Cardiac muscle cell (in vitro differentiated cells and primary cell): ENCODE measurements at regions not wholly inside any gene's neighbourhood (a gene's known extent, or its start where the extent isn't known, plus 50 kb on each side); places are given as distances from the start of the nearest gene placed in this dataset.

Experiments
- DNase-seq, 2 donors: peaks; one replicate each; pipeline versions ENCODE4 v3.0.0 to v3.0.0-alpha.2; 2010 to 2017; ENCODE audit warnings: low read depth in 1 of 2, low spot score in 1 of 2
- H3K27ac ChIP-seq: fragments of 200-600 bp; sonication (generic); 2 replicates; pipeline ENCODE4 v1.5.1; 2016
- H3K27me3 ChIP-seq: fragments of 200-600 bp; sonication (generic); 2 replicates; pipeline ENCODE4 v1.6.0; 2016; ENCODE audit warnings: control low read depth
- H3K36me3 ChIP-seq: fragments of 200-600 bp; sonication (generic); 2 replicates; pipeline ENCODE4 v1.5.1; 2016; ENCODE audit warnings: control low read depth
- H3K4me1 ChIP-seq: fragments of 200-600 bp; sonication (generic); 2 replicates; pipeline ENCODE4 v1.8.1; 2017; ENCODE audit warnings: low read depth, mild to moderate bottlenecking, mixed run types
- H3K4me3 ChIP-seq: fragments of 200-600 bp; sonication (generic); 2 replicates; pipeline ENCODE4 v1.5.1; 2016; ENCODE audit warnings: mild to moderate bottlenecking
- H3K9me3 ChIP-seq: fragments of 200-600 bp; sonication (generic); 2 replicates; pipeline ENCODE4 v1.5.1; 2017; ENCODE audit warnings: low read depth, mild to moderate bottlenecking, control low read depth
- TF ChIP-seq, protein P1 (sequence below): IDR thresholded peaks from 2 replicates; pipeline ENCODE4 v1.5.1; 2012; ENCODE audit warnings: low read depth, mild to moderate bottlenecking, low read length

DNA sequence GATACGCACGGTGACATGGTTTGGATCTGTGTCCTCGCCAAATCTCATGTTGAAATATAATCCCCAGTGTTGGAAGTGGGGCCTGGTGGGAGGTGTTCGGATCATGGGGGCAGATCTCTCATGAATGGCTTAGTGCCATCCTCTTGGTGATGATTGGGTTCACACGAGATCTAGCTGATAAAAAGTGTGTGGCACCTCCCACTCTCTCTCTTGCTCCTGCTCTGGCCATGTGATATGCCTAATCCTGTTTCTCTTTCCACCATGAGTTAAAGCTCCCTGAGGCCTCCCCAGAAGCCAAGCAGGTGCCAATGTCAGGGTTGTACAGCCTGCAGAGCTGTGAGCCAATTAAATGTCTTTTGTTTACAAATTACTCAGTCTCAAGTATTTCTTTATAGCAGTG is 303.1 kb upstream of the PLET1 start:
- Histone ChIP-seq H3K4me3 (no peak overlapping the region), H3K9me3 (no peaks in the 10 kb centered on the region), H3K27me3 (no peaks in the 10 kb centered on the region), H3K4me1 (no peaks in the 10 kb centered on the region), H3K27ac (no peak overlapping the region), H3K36me3 (no peaks in the 10 kb centered on the region)
- TF ChIP-seq, protein P1, sequence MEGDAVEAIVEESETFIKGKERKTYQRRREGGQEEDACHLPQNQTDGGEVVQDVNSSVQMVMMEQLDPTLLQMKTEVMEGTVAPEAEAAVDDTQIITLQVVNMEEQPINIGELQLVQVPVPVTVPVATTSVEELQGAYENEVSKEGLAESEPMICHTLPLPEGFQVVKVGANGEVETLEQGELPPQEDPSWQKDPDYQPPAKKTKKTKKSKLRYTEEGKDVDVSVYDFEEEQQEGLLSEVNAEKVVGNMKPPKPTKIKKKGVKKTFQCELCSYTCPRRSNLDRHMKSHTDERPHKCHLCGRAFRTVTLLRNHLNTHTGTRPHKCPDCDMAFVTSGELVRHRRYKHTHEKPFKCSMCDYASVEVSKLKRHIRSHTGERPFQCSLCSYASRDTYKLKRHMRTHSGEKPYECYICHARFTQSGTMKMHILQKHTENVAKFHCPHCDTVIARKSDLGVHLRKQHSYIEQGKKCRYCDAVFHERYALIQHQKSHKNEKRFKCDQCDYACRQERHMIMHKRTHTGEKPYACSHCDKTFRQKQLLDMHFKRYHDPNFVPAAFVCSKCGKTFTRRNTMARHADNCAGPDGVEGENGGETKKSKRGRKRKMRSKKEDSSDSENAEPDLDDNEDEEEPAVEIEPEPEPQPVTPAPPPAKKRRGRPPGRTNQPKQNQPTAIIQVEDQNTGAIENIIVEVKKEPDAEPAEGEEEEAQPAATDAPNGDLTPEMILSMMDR: no peak
- no peak for DNase-seq

DNA sequence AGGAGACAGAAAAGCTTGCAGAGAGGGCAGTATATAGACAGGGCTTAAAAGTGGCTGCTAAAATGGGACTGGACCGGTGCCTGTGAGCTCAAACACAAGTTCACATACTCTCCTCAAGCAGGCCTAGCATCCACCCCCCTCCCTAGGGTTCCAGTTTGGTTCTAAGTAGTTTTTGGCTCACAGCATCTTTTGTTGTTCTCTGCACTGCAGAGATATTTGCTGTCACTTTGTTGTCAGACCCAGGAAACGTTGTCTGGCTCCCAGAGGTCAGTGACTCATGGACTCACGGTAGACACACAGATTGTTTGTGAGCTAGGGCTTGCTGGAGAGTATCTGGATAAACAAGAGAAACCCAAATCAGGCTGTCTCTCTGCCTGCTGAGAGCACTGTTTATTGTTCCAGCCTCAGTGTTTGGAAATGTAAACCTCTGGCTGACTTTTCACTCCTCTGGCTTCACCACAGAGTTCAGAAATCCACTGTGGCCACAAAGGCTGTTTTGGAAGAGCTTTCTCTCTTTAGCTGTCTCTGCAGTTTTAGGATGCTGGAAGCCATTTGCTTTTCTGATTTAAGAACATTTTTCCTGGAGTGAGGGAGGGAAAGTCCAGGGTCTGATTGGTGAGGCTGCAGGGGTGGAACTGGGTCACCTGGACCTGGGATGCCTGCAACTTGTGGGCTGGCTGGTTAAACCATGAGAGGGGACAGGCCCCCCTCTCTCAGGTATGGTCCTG is 303.7 kb upstream of the PLET1 start:
- H3K9me3 ChIP-seq: no peaks in the 10 kb centered on the region
- no peaks in the 10 kb centered on the region for H3K4me1 ChIP-seq
- H3K27me3 ChIP-seq: no peaks in the 10 kb centered on the region
- H3K4me3 ChIP-seq: no peak overlapping the region
- H3K36me3 ChIP-seq: no peaks in the 10 kb centered on the region
- TF ChIP-seq, protein P1: no peak
- no peak overlapping the region for H3K27ac ChIP-seq
- DNase-seq: peak in 1 of 2 donors; percentile 51

DNA sequence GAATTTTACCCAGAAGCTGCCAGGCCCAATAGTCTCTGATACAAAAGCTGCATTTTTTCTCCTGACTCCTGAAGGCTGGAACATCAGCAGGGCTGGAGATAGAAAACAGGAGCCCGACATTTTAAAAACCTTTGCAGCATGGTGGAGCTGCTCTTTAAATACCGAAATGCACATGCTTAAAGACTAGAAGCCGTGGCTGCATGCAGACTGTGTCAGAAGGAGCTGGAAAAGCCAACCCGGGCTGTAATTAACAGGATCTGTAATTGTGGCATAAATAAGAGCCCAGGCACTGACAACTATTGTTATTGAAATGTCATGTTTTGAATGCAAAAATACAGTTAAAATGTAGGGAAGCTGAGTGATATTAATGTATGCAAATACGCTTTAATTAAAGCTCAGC is 304.9 kb upstream of the PLET1 start:
- Histone ChIP-seq H3K4me1 (no peaks in the 10 kb centered on the region), H3K9me3 (no peaks in the 10 kb centered on the region), H3K4me3 (no peak overlapping the region)

DNA sequence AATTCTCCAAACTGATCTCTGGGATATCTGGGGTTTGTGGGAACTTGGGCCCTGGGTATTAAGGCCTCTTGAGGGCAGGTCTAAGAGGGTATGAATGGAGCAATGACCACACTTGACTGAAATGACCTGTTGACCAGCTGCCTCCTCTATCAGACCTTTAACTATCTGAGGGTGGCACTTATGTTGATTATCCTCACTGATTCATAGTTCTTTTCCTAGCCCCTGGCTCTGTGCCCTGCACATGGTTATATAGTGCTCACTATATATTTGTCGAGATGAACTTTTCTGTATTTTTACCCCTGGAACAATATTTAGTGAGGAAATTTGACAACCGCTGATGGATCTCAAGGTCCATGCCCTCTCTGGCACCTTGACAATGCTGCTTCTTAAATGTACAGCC is 305.5 kb upstream of the PLET1 start:
- TF ChIP-seq, protein P1: no peak
- H3K27me3 ChIP-seq: no peaks in the 10 kb centered on the region
- no peaks in the 10 kb centered on the region for H3K36me3 ChIP-seq

More for the DNA sequence above, 304.9 kb upstream of the PLET1 start:
- TF ChIP-seq, protein P1: no peak
- H3K36me3 ChIP-seq: no peaks in the 10 kb centered on the region
- no peaks in the 10 kb centered on the region for H3K27me3 ChIP-seq
- DNase-seq: no peak
- no peak overlapping the region for H3K27ac ChIP-seq

DNA sequence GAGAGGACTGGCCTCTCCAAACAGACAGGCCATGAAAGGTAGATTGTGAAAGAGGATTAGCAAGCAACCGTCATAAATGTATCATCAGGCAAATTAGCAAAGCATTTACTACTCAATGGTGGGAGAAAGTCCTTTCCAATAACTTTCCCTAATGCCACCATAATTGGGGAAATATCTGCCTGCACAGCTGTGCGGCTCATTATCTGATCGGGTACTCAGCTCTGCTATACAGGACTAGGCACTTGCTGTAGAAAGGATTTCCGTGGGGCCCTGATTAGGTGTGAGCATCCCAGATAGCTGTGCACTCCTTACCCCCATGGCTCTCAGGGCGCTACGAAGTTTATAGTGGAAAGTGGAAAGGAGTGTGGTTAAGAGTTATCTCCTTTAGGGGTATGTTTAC is 309.7 kb upstream of the PLET1 start:
- no peak for DNase-seq
- TF ChIP-seq, protein P1: no peak
- no peak overlapping the region for H3K27ac ChIP-seq
- no peaks in the 10 kb centered on the region for H3K36me3 ChIP-seq
- no peaks in the 10 kb centered on the region for H3K4me1 ChIP-seq
- H3K4me3 ChIP-seq: no peak overlapping the region
- H3K9me3 ChIP-seq: no peaks in the 10 kb centered on the region
- H3K27me3 ChIP-seq: no peaks in the 10 kb centered on the region

More for the DNA sequence above, 305.5 kb upstream of the PLET1 start:
- Histone ChIP-seq H3K9me3 (no peaks in the 10 kb centered on the region), H3K4me1 (no peaks in the 10 kb centered on the region), H3K27ac (no peak overlapping the region), H3K4me3 (no peak overlapping the region)
- no peak for DNase-seq
